ENCODE measurements at regions not wholly inside any gene's neighbourhood (a gene's known extent, or its start where the extent isn't known, plus 50 kb on each side); places are given as distances from the start of the nearest gene placed in this dataset.

GRCh38 chrX:810186-810585, 179.6 kb downstream of the SHOX start:
- intact Hi-C loops (cut with DNase I) = no loop called here
- no peaks in the 10 kb centered on the region for H3K4me1 ChIP-seq
- H3K36me3 ChIP-seq = no peaks in the 10 kb centered on the region
- no peak overlapping the region for H3K27ac ChIP-seq
- no peaks in the 10 kb centered on the region for H3K9me3 ChIP-seq
- H3K4me3 ChIP-seq = no peak overlapping the region
- DNase-seq (no peak), ATAC-seq (no peak)
- TF ChIP-seq POLR2A (IDR thresholded peaks at IDR 0.05) (no peak), CTCF (IDR thresholded peaks at IDR 0.05) (no peak)
- H3K27me3 ChIP-seq = no peaks in the 10 kb centered on the region
- 76% methylated on average over 5 of the region's 5 CpGs for WGBS (ENCODE audit: insufficient coverage, low coverage, low lambda C conversion rate, missing lambda C conversion rate)

- Histone ChIP-seq H3K4me1 (no peaks in the 10 kb centered on the region), H3K9me3 (no peaks in the 10 kb centered on the region), H3K4me3 (no peak overlapping the region), H3K27ac (no peak overlapping the region), H3K27me3 (no peaks in the 10 kb centered on the region), H3K36me3 (no peaks in the 10 kb centered on the region)
- intact Hi-C loops (cut with DNase I) = no loop called here
- WGBS (ENCODE audit: insufficient coverage, low coverage, low lambda C conversion rate, missing lambda C conversion rate) = 66% methylated on average over 11 of the region's 11 CpGs
- TF ChIP-seq POLR2A (IDR thresholded peaks at IDR 0.05) = no peak
- TF ChIP-seq CTCF (IDR thresholded peaks at IDR 0.05) = no peak
- DNase-seq (no peak), ATAC-seq (no peak)
Measured at GRCh38 chrX:809081-809480, 178.5 kb downstream of the SHOX start.

- 85% methylated on average over 6 of the region's 8 CpGs for WGBS (ENCODE audit: insufficient coverage, low coverage, low lambda C conversion rate, missing lambda C conversion rate)
- intact Hi-C loops (cut with DNase I) = no loop called here
- Histone ChIP-seq H3K36me3 (no peaks in the 10 kb centered on the region), H3K4me1 (no peaks in the 10 kb centered on the region), H3K27ac (no peak overlapping the region), H3K9me3 (no peaks in the 10 kb centered on the region), H3K4me3 (no peak overlapping the region), H3K27me3 (no peaks in the 10 kb centered on the region)
- no peak for TF ChIP-seq CTCF (IDR thresholded peaks at IDR 0.05)
- no peak for TF ChIP-seq POLR2A (IDR thresholded peaks at IDR 0.05)
- ATAC-seq (no peak), DNase-seq (no peak)
Measured at GRCh38 chrX:806586-806985, 176.0 kb downstream of the SHOX start.

GRCh38 chrX:805988-806387, 175.4 kb downstream of the SHOX start:
- TF ChIP-seq POLR2A (IDR thresholded peaks at IDR 0.05) = no peak
- TF ChIP-seq CTCF (IDR thresholded peaks at IDR 0.05) = no peak
- Histone ChIP-seq H3K4me1 (no peaks in the 10 kb centered on the region), H3K36me3 (no peaks in the 10 kb centered on the region), H3K27me3 (no peaks in the 10 kb centered on the region), H3K4me3 (no peak overlapping the region), H3K9me3 (no peaks in the 10 kb centered on the region), H3K27ac (no peak overlapping the region)
- 77% methylated on average over 9 of the region's 11 CpGs for WGBS (ENCODE audit: insufficient coverage, low coverage, low lambda C conversion rate, missing lambda C conversion rate)
- DNase-seq (no peak), ATAC-seq (no peak)
- intact Hi-C loops (cut with DNase I) = no loop called here

GRCh38 chrX:805103-805670, 174.6 kb downstream of the SHOX start:
- Histone ChIP-seq H3K4me1 (no peaks in the 10 kb centered on the region), H3K36me3 (no peaks in the 10 kb centered on the region), H3K4me3 (no peak overlapping the region), H3K9me3 (no peaks in the 10 kb centered on the region), H3K27me3 (no peaks in the 10 kb centered on the region), H3K27ac (no peak overlapping the region)
- ATAC-seq (no peak), DNase-seq (no peak)
- intact Hi-C loops (cut with DNase I) = no loop called here
- 29% methylated on average over 16 of the region's 16 CpGs for WGBS (ENCODE audit: insufficient coverage, low coverage, low lambda C conversion rate, missing lambda C conversion rate)
- TF ChIP-seq CTCF (IDR thresholded peaks at IDR 0.05) = no peak
